ENCODE measurements at regions not wholly inside any gene's neighbourhood (a gene's known extent, or its start where the extent isn't known, plus 50 kb on each side); places are given as distances from the start of the nearest gene placed in this dataset.

DNA sequence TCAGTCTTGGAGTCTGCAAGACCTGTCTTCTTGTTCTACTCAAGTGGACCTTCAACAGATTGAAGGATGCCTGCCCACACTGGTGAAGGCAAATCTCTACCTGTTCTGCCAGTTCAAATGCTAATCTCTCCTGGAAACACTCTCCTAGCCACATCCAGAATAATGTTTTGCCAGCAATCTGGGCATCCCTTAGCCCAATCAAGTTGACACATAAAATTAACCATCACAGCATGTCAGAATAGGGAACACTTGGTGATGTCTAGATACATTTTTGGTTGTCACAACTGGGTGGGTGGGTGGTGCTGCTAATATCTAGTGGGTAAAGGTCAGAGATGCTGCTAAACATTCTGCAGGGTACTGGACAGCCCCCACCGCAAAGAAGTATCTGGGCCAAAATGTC is 744.9 kb upstream of the SOX9 start:
- H3K36me3 ChIP-seq (ENCODE audit: control insufficient read depth in 2 of 4, insufficient read depth in 4 of 4, low read length in 3 of 4), result no peaks in the 10 kb centered on the region
- no peak overlapping the region for H3K4me3 ChIP-seq (ENCODE audit: extremely low read depth in 1 of 4, insufficient read depth in 2 of 4, low read depth in 3 of 4, low read length in 4 of 4)
- H3K9ac ChIP-seq (replicated peaks in 1 of 4; ENCODE audit: extremely low read depth in 1 of 4, low read depth in 3 of 4, low read length in 3 of 4), result no peak overlapping the region
- H4K20me1 ChIP-seq (replicated peaks in 1 of 2; ENCODE audit: control insufficient read depth in 1 of 2, insufficient read depth in 2 of 2, low read length in 2 of 2), result no peaks in the 10 kb centered on the region
- no peak overlapping the region for H3K4ac ChIP-seq (replicated peaks; ENCODE audit: insufficient read length, low read depth, low read length)
- peaks cover 2 to 4% of the 10 kb centered on the region in 2 experiments; a peak in 1 of 4 replicates for H3K9me3 ChIP-seq (ENCODE audit: insufficient read depth in 2 of 2, low read depth in 1 of 2, low read length in 1 of 2)
- no peak overlapping the region for H2AK5ac ChIP-seq (ENCODE audit: low read depth, low read length)
- H2BK12ac ChIP-seq (ENCODE audit: low read depth, low read length), result no peak overlapping the region
- no peaks in the 10 kb centered on the region for H3K27me3 ChIP-seq (replicated peaks in 1 of 4; ENCODE audit: control insufficient read depth in 3 of 4, extremely low read depth in 1 of 4, insufficient read depth in 3 of 4, low read length in 3 of 4)
- 93% methylated on average over 1 of the region's 1 CpG; no CpG with 5 or more reads in 1 of the 2 experiments for WGBS, 2 experiments (ENCODE audit: extremely low coverage in 1 of 2, insufficient coverage in 1 of 2, insufficient read length in 1 of 2, insufficient replicate concordance in 2 of 2, low coverage in 1 of 2, low lambda C conversion rate in 2 of 2, missing lambda C conversion rate in 1 of 2)
- no peak overlapping the region for H2BK5ac ChIP-seq (ENCODE audit: low read depth, low read length)
- no peak overlapping the region for H2AFZ ChIP-seq (ENCODE audit: low read length)
- H3K27ac ChIP-seq (ENCODE audit: low read depth, low read length), result no peak overlapping the region
- POLR2A ChIA-PET (ENCODE audit: partially characterized antibody), result no interaction called here
- H2BK15ac ChIP-seq (ENCODE audit: low read length), result no peak overlapping the region
- CTCF ChIA-PET (ENCODE audit: partially characterized antibody), result interaction anchor here (0.6 kb wide), 2 partner anchors 399 to 629 kb away, joined by 3 read pairs; no protein-coding TSS in a partner anchor
- FAIRE-seq, result no peak
- no peak overlapping the region for H4K5ac ChIP-seq (ENCODE audit: insufficient read length, low read depth, low read length)
- no peak overlapping the region for H3K4me2 ChIP-seq (ENCODE audit: insufficient read depth in 1 of 2, low read depth in 2 of 2, low read length in 2 of 2)
- no peak overlapping the region for H4K91ac ChIP-seq (replicated peaks; ENCODE audit: insufficient read length, low read length)
- H4K8ac ChIP-seq (ENCODE audit: extremely low read depth, insufficient read depth, low read length), result no peak overlapping the region
- no peaks in the 10 kb centered on the region for H3K79me1 ChIP-seq (ENCODE audit: low read depth, low read length)
- no peak overlapping the region for H3K18ac ChIP-seq (ENCODE audit: extremely low read depth, low read length)
- no peak for DNase-seq (ENCODE audit: low read depth in 1 of 2, low spot score in 2 of 2)
- H2BK120ac ChIP-seq (replicated peaks; ENCODE audit: low read depth, low read length), result no peak overlapping the region
- H3K23me2 ChIP-seq (ENCODE audit: low read depth, low read length), result no peaks in the 10 kb centered on the region
- no peaks in the 10 kb centered on the region for H3K79me2 ChIP-seq (ENCODE audit: control insufficient read depth in 1 of 2, insufficient read depth in 2 of 2, low read length in 2 of 2)
- H3K14ac ChIP-seq (ENCODE audit: insufficient read length), result no peak overlapping the region
- no peak overlapping the region for H3K56ac ChIP-seq (replicated peaks; ENCODE audit: insufficient read length, low read depth, low read length)
- no peak overlapping the region for H2BK20ac ChIP-seq (ENCODE audit: low read length)
- no peak overlapping the region for H3K23ac ChIP-seq (ENCODE audit: insufficient read length)
- H3K4me1 ChIP-seq (replicated peaks in 1 of 4; ENCODE audit: control insufficient read depth in 3 of 4, insufficient read depth in 4 of 4, low read length in 3 of 4), result no peaks in the 10 kb centered on the region
- TF ChIP-seq YY1 (IDR thresholded peaks at IDR 0.05; ENCODE audit: low read depth, low read length) (no peak), RFX5 (IDR thresholded peaks at IDR 0.05; ENCODE audit: borderline replicate concordance, low read depth, low read length) (no peak), CHD1 (IDR thresholded peaks at IDR 0.05; ENCODE audit: low read depth, low read length) (no peak), NANOG (IDR thresholded peaks at IDR 0.05; ENCODE audit: insufficient read depth, low read depth, low read length, poor library complexity, severe bottlenecking) (no peak), TAF1 (IDR thresholded peaks at IDR 0.05; ENCODE audit: low read depth, low read length) (no peak), BRCA1 (IDR thresholded peaks at IDR 0.05; ENCODE audit: low read depth, low read length) (no peak), RNF2 (IDR thresholded peaks at IDR 0.05; ENCODE audit: borderline replicate concordance, low read depth, low read length, missing control alignments, poor library complexity, severe bottlenecking) (no peak), KDM1A (IDR thresholded peaks at IDR 0.05; ENCODE audit: borderline replicate concordance, low read length) (no peak), CTBP2 (IDR thresholded peaks at IDR 0.05; ENCODE audit: borderline replicate concordance, insufficient read depth, insufficient read length, low read length) (no peak), PHF8 (conservative IDR thresholded peaks at IDR 0.05; ENCODE audit: low read depth, low read length) (no peak), SIX5 (IDR thresholded peaks at IDR 0.05; ENCODE audit: low read depth, low read length) (no peak)
